GM04504 (cell line): ENCODE measurements at regions not wholly inside any gene's neighbourhood (a gene's known extent, or its start where the extent isn't known, plus 50 kb on each side); places are given as distances from the start of the nearest gene placed in this dataset.
"Not testable (repeated sequence)": the region's sequence is repeated elsewhere in the genome, so short reads cannot be mapped to it uniquely, and the experiment has no call there.

ENCODE experiments used
- DNase-seq: peaks from one replicate; pipeline ENCODE4 v3.0.0-alpha.2; 2012; ENCODE audit warnings: low read depth

DNA sequence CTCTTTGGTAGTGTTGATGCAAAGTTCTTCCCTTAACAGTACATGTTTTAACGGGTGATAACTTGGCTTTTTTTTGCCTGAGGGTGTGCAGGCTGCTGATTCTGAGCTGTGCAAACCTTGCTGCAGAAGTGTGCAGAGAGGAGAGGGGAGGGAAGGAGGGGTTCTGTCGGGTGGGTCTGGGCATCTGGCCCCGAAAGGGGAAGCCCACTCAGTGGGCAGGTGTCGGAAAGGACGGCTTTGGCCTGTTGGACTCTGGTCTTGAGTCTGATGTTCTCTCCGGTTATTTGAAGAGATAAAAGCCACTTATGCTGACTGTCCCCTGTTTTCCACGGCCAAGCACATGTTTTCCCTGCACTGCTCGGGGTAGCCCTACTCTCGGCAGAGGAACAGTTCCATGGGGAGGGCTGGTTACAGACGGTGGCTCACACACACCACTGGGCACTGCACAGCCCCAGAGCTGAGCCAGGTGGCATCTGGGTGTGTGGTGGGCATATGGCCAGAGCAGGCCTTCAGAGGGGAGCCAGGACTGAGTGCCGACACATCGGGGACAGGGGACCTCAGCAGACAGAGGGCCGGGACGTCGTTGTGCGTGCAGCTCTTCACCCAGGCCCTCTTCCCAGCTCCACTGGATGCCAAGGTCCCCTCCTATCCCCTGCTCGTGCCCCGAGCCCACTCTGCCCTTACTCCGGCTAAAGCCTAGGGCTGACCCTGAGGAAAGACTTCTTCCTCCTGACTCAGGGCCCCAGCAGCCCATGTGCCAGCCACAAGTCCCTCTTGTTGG is 93.2 kb downstream of the TEX29 start:
- no peak for DNase-seq

DNA sequence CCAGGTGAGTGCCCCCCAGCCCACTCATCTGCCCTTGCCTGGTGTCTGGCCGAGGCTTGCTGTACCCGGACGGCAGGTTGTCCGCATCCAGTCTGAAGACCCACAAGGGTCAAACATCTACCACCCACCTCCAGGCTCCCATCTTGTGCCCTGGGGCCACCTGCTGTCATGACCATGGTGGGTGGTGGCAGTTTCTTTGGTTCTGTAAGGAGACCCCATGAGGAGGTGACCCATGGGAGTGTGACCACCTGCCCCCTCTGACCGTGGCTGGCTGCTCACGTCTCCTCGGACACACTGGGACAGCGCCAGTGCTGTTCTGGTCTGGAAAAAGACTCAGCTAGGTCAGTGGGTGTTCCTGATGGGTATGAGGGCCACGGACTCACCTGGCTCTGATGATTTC is 93.9 kb downstream of the TEX29 start:
- no peak for DNase-seq

DNA sequence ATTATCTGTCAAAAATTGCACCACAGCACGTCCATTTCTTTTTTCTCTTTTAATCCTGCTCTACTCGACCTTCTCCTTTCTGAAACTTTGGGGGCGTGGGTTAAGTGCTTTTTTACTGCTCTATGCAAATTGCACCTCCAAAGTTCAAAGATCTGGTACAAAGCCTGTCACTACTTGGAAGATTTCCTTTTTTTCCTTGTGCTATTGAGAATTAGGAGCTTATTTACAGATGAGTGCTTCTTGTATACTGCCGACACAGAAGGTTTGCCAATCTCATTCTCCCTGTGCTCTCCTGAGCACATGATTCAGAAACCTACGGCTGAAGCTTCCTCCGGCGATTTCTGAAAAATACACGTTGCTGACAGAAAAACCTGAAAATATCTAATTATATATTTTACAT is 94.8 kb downstream of the TEX29 start:
- no peak for DNase-seq

DNA sequence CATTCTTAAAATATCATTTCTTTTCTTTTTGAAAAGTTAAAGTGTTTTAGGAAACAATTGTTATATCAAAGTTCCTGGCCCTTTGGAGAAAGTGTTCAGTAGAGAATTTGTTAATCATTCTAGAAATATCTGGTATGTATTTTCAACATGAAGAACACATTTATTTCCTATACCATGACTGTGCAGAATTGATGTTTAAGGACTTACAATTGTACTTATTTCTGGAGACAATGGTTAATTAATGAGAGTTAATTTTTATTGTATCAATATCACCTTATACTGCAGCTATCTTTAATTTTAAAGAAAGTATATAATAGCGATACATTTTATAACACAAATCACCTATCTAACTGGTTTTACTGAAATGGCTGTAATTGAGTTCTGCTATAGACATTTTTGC is 95.3 kb downstream of the TEX29 start:
- no peak for DNase-seq

DNA sequence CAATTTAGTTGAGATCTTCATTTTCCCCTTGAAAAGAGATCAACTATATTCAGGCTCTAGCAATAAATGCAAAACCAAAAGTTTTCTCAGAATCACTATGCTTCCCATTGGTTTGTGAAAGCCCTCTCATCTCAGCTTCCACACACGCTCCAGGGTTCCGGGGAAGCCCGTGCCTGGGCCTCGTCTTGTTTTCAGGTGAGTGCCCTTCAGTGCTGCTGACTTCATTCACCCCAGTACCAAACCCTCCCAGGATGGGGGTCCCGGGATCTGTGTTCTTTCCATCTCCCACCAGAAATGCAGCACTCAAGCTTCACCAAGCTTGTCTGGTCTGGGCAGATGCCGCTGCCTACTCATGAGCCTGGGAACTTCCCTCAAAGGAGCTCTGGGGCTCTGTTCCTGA is 97.7 kb downstream of the TEX29 start:
- no peak for DNase-seq

DNA sequence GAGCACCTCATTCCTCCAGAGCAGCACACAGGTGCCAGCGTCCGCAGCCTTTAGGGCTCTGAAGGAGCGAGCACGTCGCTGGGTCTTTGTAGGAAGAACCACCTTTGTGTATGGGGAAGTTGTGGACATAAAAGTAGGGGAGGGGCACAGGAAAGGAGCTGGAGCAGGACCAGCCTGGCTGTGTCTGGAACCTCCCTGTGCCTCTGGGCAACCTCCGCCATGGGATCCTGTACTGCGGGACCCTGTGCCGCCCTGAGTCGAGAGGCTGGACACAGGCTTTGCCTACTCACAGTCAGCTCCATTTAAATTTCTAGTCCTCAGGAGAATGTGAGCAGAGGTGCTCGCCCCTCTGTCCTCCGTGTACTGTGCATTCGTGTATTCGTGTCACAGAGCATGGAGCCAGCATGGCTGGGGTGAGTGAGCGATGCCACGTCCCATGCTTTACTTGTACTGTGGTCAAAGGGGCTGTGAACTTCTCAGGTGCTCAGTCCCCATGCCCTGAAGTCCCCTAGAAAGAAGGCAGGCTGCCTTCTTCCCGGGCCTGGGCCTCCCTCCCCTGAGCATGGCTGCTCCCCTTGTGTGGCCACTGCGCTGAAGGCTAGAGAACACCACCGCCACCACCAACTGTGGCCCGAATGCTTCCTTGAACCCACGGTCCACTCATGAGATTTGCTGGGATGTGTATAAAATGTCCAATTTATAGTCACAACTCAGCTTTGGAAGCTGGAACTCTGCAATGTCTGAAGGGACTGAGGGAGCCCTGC is 99.9 kb downstream of the TEX29 start:
- no peak for DNase-seq

DNA sequence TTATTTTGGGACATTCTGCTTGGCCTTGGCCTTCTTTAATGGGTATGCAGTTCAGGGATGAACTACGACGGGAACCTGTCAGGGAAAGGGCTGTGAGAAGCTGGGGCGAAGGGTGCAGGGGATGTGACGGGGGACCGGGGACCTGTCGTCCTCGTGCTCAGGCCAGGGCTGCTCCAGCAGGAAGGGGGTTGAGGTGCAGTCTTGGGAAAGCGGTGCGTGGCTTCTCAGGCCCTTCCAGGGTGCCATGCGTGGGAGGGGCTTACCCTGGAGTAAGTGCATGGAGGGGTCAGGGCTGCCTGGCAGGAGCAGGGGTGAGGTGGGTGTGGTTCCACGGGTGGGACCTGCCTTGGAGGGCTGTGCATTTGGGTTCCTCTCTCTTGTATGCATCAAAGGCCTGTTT is 100.8 kb downstream of the TEX29 start:
- DNase-seq: no peak

DNA sequence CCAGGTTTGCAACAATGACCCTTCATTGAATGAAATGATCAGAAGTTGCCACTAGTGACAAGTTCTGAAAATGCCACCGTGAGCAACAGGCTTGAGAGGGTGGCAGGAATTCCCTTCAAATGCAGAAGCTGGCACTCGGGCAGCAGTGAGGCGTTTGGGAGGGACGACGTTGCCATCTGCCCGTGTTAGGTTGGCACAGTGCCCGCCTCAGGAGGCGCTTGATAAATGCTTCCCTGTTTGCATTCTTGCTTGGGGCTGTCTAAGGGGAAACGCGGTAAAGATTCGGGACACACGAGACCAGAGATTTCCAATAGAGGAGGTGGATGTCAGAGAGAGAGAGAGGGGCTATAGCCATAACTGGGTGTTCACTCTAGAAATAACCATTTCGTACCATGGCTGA is 101.9 kb downstream of the TEX29 start:
- DNase-seq: no peak

DNA sequence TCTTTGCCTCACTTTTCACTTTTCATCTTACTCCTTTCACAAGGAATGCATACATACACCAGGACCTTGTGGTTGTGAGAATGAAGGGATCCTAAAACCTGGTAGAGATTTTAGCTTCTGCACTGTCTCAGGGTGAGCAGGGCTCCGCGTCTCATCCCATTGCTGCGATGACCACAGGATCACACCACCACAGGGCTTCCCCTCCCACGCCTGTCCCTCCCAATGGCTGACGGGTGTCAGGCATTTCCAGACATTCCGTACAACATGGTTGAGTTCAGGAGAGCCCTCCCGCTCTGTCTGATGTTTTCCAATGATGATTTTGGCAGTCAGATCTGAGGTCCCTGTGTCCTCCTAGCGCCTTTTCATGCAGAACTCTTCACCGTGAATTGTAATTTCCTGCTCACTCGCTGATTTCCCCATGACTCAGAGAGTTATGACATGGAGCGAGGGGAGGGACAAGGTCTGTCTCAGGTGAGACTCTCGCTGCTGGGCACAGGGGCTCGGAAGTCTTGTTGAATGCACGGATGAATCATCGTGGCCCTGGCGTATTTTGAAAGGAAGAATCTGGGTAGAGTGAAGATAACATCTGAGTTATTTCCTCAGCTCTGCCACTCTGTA is 102.8 kb downstream of the TEX29 start:
- no peak for DNase-seq

DNA sequence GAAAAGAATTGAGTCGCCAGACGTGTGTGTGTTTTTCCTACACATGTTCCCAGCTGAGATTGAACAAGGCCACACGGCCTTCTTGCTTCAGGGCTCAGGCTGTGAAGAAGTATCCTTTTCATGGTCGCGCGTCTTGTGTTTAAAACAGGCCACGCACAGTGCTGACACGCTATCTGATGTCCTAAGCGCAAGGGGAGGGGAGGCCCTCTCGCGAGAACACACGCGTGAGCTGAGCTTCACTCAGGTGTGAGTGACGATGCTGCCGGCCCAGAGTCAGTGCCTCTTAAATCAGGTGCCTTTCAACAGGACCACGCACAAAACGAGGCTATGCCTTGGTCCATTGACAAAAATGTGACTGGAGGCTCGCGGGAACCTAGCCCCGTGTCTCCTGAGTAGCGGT is 103.7 kb downstream of the TEX29 start:
- no peak for DNase-seq

DNA sequence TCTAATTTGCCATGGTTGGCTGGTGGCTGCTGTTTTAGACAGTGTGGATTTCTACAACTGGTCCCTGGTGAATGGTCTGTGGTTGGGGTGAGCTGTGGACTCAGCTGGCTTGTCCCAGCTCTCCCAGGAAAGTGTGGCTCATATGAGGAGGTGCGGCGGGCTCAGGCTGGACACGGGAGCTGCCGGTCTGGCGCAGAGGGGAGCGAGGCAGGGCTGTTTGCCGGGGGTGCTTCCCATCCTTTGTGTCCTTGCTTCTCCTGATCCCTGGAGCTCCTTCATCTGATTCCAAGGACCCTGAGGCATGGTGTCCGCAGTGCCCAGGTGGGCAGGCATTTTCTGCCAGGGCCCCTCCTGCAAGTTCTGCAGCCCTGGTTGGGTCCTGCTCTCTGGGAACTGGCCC is 104.9 kb downstream of the TEX29 start:
- DNase-seq: no peak

DNA sequence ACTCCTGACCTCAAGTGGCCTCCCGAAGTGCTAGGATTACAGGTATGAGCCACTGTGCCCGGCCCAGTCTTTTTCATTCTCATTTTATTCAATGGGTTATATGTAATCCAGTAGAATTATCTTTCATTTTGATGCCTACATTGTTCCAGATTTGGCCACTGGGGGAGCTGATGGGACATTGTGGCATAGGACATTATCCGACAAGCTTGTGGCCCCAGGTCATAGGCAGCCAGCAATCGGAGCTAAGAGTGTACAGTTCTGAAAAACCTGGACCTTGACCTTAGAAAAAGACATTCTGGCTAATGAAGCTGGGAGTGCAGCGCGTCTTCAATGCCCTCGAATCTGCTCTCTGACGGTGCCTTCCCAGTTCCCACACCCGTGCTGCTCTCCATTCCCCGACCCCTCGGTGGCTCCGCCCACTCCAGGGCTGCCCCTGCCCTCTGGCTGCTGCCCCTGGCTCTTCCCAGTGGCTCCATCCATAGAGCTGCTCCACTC is 108.7 kb downstream of the TEX29 start:
- DNase-seq: no peak

DNA sequence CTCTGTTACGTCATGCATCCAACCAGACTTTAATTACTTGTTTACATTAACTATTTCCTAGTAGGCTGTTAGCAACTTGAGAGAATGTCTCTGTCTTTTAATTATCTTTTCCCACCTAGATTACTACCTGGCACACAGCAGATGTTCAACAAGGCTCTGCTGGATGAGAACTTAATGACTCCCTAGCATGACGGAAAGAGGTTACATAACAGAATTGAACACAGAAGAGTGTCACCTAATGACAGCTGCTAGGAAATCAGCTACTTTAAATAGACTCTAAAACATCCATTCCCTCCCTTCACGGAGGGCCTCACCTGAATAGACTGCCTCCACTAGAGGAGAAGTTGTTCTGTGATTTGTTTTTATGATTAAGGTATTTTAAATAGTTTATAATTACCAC is 110.8 kb downstream of the TEX29 start:
- no peak for DNase-seq

DNA sequence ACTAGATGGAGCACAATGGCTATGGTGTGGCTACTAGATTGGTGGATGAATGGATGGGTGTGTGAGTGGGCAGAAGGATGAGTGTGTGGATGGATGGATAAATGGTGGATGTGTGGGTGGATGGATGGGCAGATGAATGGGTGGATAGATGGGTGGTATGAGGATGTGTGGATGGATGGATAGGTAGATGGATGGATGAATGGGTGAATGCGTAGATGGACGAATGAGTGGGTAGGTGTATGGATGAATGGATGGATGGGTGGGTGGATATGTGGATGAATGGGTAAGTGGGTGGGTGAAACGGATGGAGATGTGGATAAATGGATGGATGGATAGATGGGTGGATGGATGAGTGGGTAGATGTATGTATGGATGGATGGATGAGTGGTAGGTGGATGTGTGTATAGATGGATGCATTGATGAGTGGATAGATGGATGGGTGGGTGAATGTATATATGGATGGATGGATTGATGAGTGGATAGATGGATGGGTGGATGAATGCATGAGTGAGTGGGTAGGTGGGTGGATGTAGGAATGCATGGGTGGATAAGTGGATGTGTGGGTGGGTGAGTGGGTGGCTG is 114.2 kb downstream of the TEX29 start:
- no peak for DNase-seq

DNA sequence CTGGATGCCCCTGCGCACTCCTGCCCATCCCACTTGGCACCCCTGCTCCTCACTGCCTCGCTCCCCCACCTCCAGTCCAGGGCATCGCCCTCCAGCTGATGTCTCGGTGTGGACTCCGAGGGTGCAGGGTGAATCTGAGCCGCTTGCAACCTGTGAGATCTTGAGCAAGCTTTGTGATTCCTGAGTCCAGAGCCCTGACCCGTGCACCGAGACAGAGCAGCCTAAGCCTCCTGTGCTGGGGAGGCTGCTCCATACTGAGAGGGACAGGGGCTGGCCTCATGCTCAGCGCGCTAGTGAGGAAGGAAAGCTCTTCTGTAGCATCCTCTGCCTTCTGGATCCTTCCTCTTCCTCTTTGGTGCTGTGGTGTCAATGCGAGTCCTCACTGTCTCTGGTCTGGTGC is 116.0 kb downstream of the TEX29 start:
- no peak for DNase-seq

DNA sequence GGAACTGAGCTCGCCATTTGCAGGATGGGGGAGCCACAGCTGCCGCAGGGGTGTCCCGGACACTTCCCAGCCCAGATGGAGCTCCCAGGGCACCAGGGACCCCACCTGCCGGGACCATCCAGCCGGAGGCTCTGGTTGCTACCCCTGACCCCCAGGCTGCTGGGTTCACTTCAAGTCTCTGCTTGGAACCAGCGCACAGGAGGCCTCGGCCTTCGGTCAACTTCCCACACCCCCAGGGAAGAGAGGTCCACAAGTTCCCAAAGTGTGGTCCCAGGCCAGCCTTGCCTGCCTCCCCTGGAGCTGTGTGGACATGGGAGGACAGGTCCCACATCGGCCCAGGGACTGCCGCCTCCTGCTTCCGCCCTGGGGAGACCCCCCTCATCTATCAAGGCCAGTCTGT is 117.0 kb downstream of the TEX29 start:
- DNase-seq: no peak

DNA sequence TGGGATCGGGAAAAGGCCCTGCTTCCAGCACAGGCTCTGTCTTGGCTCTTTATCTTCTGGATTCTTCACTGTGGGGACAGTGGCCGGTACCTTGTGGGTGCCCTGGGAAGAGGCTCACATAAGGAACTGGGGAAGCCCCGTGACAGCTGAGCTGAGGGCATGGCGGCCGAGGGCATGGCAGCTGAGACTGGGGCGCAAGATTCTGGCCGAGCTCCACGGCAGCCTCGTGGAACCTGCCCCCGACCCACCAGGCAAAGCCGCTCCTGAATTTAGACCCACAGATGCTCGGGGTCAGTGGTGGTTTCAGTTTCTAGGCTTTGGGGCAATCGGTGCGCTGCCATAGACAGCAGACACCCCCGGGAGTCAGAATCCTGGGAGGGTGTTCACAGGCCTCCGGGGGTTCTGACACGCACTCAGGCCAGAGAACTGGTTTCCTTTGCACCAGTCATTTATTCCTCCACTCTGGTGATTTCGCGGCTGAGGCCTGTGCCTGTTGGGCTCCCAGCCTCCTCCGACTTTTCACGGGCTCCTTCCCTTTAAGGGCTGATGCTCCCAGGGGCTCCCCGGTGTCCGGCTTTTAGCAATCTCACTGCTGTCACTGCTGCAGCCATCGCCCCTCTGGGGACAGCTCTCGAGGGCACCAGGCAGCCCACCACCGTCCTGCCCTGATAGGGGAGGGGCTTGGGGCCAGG is 117.6 kb downstream of the TEX29 start:
- no peak for DNase-seq

DNA sequence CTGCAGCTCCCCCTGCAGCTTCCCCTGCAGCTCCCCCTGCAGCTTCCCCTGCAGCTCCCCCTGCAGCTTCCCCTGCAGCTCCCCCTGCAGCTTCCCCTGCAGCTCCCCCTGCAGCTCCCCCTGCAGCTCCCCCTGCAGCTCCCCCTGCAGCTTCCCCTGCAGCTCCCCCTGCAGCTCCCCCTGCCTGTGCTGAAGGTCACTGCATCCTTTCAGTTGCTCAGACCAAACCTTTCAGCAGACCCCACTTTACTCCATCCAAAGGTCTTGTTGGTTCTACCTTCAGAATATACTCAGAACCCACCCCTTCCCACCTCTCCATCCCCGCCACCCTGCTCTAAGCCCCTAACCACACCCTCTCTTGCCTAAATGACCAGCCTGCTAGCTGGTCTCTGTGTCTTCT is 120.0 kb downstream of the TEX29 start:
- DNase-seq: not testable (repeated sequence)

DNA sequence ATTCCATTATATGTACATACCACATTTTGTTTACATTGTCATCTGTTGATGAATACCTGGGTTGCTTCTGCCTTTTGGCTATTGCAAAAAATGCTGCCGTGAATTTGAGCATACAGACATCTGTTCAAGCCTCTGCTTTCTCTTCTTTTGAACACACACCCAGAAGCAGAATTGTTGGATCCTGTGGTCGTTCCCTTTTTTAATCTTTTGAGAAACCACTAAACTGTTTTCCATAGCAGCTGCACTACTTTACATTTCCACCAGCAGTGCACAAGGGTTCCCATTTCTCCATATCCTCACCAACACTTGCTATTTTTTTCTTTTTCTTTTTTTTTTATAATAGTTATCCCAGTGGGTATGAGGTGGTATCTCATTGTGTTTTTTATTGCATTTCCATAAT is 123.5 kb downstream of the TEX29 start:
- DNase-seq: no peak

DNA sequence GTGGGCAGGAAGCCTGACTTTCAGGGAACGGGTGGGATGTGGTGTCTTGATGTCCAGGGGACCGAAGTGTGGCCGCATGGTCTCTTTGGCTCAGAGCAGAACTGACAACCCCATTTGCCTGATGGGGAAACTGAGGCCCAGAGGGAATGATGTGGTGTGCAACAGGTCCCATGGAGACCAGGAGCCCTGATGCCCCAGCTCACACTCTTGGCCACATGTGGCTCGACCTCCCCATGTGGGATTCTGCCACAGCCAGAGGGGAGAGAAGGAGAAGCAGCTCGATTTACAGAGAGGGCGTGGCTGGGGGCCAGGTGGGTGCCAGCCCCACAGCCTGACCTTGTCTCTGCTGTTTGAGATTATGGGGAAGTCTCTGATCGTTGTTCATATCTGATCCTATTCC is 128.1 kb downstream of the TEX29 start:
- no peak for DNase-seq

DNA sequence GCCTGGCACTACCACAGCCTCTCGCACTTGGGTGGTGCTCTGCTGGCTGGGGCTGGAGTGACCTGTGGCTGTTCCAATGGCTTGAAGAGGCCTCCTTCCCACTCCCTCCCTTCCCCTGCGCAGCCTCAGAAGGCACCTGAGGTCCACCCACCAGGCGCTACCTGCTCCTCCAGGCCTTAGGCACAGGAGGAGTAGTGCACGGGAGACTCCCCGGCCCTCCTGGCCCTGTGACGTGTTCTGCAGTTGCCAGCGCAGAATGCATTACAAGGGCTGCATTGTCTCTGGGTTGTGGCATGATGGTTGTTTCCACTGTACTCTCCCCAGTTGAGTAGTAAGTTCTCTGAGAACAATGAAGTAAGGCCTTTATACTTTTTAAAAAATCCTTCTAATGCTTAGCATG is 128.6 kb downstream of the TEX29 start:
- DNase-seq: no peak

DNA sequence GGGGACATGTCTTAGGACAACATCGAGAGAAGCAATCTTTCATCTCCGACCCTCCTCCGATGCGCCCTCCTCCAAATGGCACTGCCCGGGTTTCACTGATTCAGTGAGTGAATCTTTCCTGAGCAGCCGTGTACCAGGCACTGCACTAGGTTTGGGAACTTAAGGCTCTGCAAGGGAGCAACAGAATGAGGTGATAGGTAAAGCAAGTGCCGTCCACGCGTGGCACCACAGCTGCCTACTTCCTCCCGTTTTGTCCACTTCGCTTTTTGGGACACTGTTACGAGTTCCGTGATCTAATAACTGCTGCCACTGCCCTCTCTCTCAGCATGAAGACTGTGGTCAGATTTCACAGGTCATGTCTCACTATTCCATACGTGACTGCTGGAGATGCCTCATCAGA is 131.0 kb downstream of the TEX29 start:
- DNase-seq: no peak
